22Rv1 (cell line): ENCODE measurements at regions not wholly inside any gene's neighbourhood (a gene's known extent, or its start where the extent isn't known, plus 50 kb on each side); places are given as distances from the start of the nearest gene placed in this dataset.

Source experiments
- H3K27ac ChIP-seq: fragments of 450-650 bp; 2 replicates; pipeline ENCODE4 v1.5.1; 2017
- ZFX ChIP-seq: fragments of 450-650 bp; IDR thresholded peaks from 2 replicates; pipeline ENCODE4 v1.6.1; 2017; ENCODE audit warnings: antibody characterized with exemption, borderline replicate concordance
- TF ChIP-seq, protein P1 (sequence below): fragments of 450-650 bp; IDR thresholded peaks from 2 replicates; pipeline ENCODE4 v1.5.1; 2017; ENCODE audit warnings: mild to moderate bottlenecking

DNA sequence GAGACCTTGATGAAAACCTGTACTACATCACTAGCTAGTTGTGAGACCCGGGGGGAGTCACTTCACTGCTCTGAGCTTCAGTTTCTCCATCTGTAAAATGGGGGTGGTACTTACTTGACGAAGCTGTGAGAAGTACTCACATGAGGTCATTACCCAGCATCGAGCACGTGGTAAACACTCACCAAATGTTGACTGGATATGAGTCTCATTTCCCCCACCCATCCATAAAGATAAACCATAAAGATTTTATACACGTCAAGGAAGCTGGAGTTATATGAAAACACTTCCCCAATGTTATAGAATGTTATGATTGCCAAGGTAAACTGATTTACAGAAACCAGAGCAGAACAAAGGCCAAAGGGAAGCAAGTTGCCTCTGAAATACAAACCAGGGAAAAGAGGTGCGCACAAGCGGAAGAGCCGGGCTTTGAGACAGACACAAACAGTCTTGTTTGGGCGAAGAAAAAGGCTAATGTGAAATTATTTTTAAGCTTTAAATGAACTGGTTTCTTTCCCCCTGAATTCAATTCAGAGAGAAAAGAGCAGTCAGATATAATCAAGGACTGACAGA lies 536.8 kb downstream of the MED13L start:
- no peak overlapping the region for H3K27ac ChIP-seq
- no peak for TF ChIP-seq ZFX
- TF ChIP-seq, protein P1, sequence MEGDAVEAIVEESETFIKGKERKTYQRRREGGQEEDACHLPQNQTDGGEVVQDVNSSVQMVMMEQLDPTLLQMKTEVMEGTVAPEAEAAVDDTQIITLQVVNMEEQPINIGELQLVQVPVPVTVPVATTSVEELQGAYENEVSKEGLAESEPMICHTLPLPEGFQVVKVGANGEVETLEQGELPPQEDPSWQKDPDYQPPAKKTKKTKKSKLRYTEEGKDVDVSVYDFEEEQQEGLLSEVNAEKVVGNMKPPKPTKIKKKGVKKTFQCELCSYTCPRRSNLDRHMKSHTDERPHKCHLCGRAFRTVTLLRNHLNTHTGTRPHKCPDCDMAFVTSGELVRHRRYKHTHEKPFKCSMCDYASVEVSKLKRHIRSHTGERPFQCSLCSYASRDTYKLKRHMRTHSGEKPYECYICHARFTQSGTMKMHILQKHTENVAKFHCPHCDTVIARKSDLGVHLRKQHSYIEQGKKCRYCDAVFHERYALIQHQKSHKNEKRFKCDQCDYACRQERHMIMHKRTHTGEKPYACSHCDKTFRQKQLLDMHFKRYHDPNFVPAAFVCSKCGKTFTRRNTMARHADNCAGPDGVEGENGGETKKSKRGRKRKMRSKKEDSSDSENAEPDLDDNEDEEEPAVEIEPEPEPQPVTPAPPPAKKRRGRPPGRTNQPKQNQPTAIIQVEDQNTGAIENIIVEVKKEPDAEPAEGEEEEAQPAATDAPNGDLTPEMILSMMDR, result no peak

DNA sequence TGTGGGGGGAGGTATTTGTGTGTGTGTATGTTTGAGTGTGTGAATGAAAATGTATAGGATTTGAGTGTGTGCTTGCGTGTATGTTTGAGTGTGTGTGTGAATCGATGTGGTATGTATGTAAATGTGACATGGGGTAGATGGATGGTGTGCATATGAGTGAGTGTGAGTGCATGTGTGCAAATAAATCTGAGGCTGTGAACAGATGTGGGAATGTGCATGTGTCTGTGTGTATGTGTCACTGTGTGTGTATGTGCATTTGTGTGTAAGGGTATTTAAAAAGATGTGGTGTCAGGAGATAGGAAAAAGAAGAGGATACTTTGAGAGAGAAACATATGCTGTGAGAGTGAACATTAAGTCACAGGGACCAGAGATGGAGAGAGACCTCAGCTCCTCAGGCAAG lies 539.6 kb downstream of the MED13L start:
- no peak overlapping the region for H3K27ac ChIP-seq
- TF ChIP-seq, protein P1, result no peak
- TF ChIP-seq ZFX, result no peak

GRCh38 chr12:115736360-115736759 lies 541.1 kb downstream of the MED13L start:
- H3K27ac ChIP-seq, result no peak overlapping the region
- TF ChIP-seq, protein P1, result no peak
- TF ChIP-seq ZFX, result no peak

DNA sequence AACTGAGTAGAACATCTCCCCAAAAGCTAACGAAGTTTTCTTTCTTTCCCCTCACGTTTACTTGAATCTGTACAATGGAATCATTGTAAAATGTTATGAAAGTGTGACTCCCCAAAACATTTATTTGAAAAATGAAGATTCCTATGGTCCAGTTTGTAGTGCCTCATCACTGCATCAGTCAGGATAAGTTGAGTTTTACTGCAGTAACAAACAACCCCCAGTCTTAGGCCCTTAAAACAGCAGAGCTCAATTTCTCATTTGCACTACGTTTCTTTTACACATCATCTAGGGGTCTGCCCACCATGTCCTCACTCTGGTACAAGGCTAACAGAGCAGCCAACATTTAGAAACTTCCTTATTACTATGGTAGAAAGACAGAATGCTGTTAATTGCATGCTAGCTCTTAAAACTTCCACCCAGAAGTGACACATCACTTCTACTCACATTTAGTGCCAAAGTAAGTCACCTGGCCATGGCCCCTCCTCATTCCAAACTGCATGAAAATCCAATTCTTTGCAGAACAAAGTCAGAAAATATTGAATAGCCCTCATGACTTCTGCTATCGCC lies 546.4 kb downstream of the MED13L start:
- no peak overlapping the region for H3K27ac ChIP-seq
- TF ChIP-seq, protein P1, result no peak
- no peak for TF ChIP-seq ZFX

DNA sequence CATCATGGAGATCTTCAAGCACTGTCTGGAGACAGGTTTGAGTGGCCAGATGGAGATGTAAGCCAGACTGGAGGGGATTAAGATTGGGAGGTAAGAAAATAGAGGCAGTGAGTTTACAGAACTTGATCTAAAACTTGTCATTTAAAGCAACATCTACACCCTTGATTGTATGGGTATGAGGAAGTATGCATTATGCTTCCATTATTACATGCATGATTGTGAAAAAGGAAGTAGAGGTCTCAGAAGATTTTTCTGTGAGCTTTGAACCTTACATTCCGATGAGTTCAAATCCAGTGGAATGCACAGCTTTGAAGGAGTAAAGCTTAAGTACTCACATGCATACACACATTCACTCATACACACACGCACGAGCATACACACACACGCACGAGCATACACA lies 550.8 kb downstream of the MED13L start:
- H3K27ac ChIP-seq, result no peak overlapping the region
- no peak for TF ChIP-seq ZFX

GRCh38 chr12:115722181-115722580 lies 555.3 kb downstream of the MED13L start:
- no peak for TF ChIP-seq ZFX
- TF ChIP-seq, protein P1, result no peak

DNA sequence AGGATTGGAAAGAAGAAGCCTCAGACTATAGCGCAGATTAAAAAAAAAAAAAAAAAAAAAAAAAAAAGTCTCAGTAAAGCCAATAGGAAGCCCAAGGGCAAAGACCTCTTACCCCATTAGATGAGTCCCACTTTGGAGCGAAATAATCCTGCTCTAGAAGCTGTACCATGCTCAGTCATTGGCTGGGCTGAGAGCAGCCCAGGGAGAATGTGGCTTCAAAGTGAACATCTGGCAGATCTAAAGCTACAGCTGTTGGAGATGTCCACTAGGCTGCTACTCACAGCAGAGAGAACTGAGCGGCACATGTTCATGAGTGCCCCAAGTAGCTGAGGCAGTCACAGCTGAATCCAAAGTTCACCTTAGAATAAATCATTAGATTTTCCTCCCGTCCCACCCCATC lies 560.9 kb downstream of the MED13L start:
- H3K27ac ChIP-seq, result no peak overlapping the region
- no peak for TF ChIP-seq ZFX
- TF ChIP-seq, protein P1, result no peak

More at GRCh38 chr12:115722181-115722580, 555.3 kb downstream of the MED13L start:
- H3K27ac ChIP-seq, result no peak overlapping the region

DNA sequence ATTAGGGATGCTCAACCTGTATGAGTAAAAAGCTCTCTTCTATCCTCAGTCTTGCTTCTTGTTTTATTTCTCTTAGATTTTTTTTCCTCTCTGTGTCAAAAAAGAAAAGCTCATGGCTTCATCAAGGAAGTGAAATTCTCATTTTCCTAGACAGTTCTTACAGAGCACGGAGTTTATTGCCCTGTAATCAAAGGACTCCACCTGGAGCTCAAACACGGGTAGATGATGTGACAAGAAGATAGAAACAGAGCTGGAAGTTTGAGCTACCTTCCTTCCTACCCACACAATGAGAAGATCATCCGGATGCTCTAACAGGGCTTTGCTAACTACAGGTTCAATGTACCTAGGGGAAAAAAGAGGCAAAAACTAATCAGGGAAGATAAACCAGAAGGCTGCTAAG lies 564.8 kb downstream of the MED13L start:
- no peak for TF ChIP-seq ZFX
- TF ChIP-seq, protein P1, result no peak
- H3K27ac ChIP-seq, result no peak overlapping the region
